GM10266 (cell line): ENCODE measurements at regions not wholly inside any gene's neighbourhood (a gene's known extent, or its start where the extent isn't known, plus 50 kb on each side); places are given as distances from the start of the nearest gene placed in this dataset.

Source experiments
- DNase-seq: peaks from one replicate; pipeline ENCODE4 v3.0.0; 2012; ENCODE audit errors: extremely low spot score
- CTCF ChIP-seq: IDR thresholded peaks from 2 replicates; pipeline ENCODE4 v1.5.1; 2012; ENCODE audit warnings: mild to moderate bottlenecking, low read depth; ENCODE audit not compliant: control insufficient read depth, insufficient read depth; ENCODE audit errors: missing control alignments

- TF ChIP-seq CTCF: no peak
- no peak for DNase-seq
Measured at GRCh38 chr13:104008541-104009435, 942.6 kb upstream of the SLC10A2 start.

- no peak for TF ChIP-seq CTCF
- no peak for DNase-seq
Measured at GRCh38 chr13:104008075-104008474, 941.9 kb upstream of the SLC10A2 start.

GRCh38 chr13:104006625-104007075, 940.4 kb upstream of the SLC10A2 start:
- no peak for DNase-seq

GRCh38 chr13:104004572-104004971, 938.4 kb upstream of the SLC10A2 start:
- no peak for TF ChIP-seq CTCF
- no peak for DNase-seq

More at GRCh38 chr13:104006625-104007075, 940.4 kb upstream of the SLC10A2 start:
- no peak for TF ChIP-seq CTCF

- no peak for TF ChIP-seq CTCF
- no peak for DNase-seq
Measured at GRCh38 chr13:104002216-104002615, 936.0 kb upstream of the SLC10A2 start.

- TF ChIP-seq CTCF: no peak
- DNase-seq: no peak
Measured at GRCh38 chr13:104001766-104002165, 935.5 kb upstream of the SLC10A2 start.

- no peak for DNase-seq
- no peak for TF ChIP-seq CTCF
Measured at GRCh38 chr13:103996733-103997132, 930.5 kb upstream of the SLC10A2 start.
